Jurkat, Clone E6-1 (cell line): ENCODE measurements at regions not wholly inside any gene's neighbourhood (a gene's known extent, or its start where the extent isn't known, plus 50 kb on each side); places are given as distances from the start of the nearest gene placed in this dataset.
"Not testable (repeated sequence)": the region's sequence is repeated elsewhere in the genome, so short reads cannot be mapped to it uniquely, and the experiment has no call there.

Experiments
- DNase-seq: peaks from one replicate; pipeline ENCODE4 v3.0.0-alpha.2; 2011; ENCODE audit warnings: low read depth, low spot score
- H3K4me3 ChIP-seq: 2 replicates; pipeline ENCODE4 v1.5.1; 2011; ENCODE audit warnings: mild to moderate bottlenecking, low read length, control low read depth, moderate library complexity

DNA sequence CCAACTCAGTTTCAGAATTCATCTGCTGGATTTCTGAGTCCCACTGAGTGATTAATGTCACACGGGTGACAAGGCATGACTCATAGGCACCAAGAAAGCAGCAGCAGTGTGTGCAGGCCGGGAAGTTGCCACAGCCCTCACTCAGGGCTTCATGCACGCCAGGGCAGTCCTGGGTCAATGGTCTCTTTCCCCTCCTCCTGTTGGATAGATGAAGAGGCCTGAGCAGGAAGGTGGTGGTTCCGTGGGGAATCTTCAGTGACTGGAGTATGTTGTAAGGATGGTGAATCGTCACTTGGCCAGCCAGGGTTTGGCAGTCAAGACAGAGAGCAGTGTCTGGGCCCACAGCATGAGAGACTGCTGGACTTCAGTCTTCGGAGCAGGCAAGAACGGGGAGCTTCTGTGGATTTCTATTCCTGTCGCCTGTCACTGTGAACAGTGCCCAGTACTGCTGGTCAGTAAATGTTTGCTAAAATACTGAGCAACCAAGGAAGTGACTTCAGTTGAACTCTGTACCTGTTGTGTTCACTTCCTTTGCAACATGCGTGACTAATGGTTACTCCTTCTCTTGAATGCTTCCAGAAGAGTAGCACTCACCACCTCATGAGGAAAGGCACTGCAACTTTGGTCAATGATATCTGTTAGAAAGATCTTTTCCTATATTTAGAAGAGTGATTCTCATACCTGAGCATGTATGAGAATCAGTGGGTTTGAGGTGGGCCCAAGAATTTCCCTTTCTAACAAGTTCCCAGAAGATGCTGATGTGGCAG is 62.0 kb upstream of the CD93 start:
- no peak overlapping the region for H3K4me3 ChIP-seq
- no peak for DNase-seq

DNA sequence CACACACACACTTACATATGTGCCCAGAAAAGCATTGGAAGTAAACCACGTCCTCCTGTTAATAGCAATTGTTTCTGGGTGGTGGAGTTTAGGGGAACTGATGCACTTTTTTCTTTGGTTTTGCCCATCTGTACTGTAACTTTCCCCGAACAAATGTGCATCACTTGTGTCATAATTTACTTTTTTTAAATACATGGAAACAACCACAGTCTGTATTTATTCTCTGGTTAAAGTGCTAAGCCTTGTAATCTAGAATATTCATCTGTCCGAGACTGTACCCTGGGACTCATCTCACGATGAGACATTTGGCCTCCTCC is 61.5 kb upstream of the CD93 start:
- no peak overlapping the region for H3K4me3 ChIP-seq
- DNase-seq = no peak

DNA sequence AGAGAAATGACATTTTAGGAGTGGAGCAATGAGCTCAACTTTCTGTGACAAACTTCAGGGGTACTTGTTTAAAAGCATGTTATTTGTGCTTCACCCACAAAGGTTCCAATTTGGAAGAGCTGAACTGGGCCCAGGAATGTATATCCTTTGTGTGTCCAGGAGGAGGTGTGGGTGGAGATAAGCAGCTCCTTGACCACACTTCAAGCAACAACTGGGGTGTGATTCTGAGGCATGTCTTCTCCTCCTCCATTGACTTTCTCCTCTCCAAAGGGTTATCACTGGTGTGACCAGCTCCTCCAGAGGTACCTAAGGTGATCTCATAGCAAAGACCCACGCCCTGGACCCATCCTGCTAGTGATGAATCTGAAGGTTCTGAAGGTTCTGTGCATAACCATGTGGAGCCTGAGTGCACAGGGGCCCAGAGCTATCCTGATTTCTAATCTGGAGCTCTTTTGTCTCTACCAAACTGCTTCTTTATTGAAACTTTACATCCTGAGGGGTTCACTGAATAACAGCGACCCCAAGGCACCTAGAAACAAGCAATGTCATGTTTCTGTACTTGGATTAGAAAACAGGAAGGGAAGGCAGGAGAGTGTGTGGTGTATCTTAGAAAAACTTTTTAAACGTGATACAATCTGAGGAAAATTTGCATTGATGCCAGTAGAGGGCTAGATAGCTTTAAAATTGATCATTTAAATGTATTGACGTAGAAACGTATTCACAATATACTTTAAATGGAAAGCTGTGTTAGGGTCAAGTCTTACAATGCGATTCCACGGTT is 60.9 kb upstream of the CD93 start:
- no peak for DNase-seq
- H3K4me3 ChIP-seq = no peak overlapping the region

DNA sequence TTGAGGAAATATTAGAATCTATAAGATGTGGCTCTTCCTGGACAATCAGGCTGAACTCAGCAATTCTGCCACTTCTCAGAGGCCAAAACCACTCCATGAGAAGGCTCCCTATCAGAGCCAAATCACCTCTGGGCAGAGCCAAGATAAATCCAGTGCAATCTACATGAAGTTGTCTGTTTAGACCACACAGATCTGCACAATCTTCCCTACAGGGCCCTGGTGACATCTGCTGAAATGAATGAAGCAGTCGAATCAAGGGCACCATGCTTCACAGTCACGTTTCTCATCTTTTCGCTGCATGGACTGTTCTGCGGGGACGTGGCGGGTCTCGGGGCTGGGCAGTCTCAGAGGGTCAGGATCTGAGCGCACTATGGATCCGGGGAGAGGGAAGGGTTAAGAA is 60.1 kb upstream of the CD93 start:
- no peak for DNase-seq
- H3K4me3 ChIP-seq = no peak overlapping the region

DNA sequence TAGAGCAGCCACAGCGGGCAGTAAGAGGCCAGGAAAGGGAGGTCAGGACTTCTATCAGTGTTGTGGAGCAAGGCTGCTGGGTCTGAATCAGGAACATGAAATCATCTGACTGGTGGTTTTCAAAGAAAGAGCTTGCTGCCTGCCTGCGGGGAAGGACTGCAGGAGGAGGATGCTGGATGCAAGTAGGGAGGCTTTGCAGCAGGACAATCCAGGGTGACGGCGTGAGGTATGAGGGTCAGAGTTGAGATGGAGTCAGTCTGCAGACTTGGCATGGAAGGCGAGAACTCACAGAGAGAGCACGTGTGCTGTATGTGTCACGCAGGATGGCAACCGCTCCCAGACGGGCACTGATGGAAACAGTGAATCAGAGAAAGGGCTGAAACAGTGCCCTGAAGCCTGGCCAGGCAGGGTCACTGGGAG is 59.2 kb upstream of the CD93 start:
- DNase-seq = no peak

DNA sequence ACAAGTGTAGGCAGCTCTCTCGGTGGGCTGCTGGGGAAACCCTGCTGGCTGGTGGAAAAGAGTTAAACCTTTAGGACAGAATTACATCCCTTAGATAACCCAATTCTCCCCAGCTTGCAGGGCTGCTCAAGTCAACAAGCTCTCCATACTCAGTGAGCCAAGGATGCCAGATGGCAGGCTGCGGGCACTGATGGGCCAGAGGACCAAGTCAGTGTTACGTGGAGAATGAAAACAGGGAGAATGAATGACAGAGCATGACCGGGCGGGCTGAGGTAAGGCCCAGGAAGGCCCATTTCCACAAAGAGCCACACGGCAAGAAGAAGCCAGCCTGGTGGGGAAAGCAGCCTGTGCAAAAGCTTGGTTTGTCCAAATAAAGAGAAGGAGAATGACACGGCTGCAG is 58.7 kb upstream of the CD93 start:
- H3K4me3 ChIP-seq = no peak overlapping the region
- DNase-seq = no peak

More for the DNA sequence above, 59.2 kb upstream of the CD93 start:
- H3K4me3 ChIP-seq = no peak overlapping the region

GRCh38 chr20:23143986-23144690 is 58.0 kb upstream of the CD93 start:
- no peak for DNase-seq
- H3K4me3 ChIP-seq = no peak overlapping the region

- no peak for DNase-seq
- H3K4me3 ChIP-seq = no peak overlapping the region
These were observed 57.0 kb upstream of the CD93 start for GRCh38 chr20:23143098-23143497.

- H3K4me3 ChIP-seq = no peak overlapping the region
- no peak for DNase-seq
These were observed 56.3 kb upstream of the CD93 start for GRCh38 chr20:23142162-23143050.

DNA sequence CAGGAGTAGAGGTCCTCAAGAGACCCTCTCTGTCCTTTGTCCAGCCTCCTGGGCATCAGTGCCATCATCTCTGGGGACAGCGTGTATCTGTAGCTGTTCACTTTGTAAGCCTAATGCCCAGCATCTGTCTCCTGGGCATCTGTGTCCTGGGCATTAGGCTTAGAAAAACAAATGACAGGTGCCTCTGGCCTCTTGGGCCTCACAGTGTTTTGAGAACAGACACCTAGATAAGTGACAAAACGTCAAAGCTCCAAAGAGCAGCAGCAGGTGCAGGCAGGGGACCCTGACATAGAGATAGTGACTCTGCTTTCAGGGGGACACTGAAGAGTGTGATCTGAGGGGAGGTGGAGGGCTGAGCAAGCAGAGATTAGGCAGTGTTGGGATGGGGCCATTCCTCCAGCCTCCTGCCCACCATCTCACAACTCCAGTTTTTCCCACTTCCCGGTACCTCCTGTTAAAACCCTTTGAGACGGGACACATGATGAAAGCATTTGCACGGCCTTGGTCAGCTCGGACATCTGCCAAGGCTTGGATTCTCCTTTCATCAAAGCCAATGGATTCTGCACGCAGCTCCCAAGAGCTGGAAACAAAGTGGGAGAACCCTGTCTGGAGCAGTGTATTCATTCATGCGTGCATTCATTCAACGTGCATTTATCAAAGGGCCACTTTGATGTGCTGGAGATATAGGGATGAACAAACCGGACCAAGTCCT is 55.5 kb upstream of the CD93 start:
- H3K4me3 ChIP-seq = no peak overlapping the region
- no peak for DNase-seq

DNA sequence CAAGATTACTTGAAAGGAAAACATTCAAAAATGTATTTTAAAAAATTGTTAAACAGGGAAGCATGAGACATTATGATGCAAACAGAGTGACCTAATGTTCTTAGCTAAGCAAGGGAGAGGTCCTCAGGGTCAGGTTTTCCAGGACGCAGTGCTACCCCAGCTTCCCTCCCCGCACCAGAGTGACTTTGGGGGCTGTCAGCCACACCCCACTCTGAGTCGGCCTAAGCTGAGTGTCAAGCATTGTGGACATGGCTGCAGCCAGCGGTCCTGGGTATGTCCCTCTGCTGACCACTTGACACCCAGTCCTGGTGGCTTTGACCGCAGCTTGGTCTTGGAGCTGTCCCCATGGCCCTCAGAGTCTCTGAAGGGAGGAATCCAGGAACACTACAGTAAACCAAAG is 54.9 kb upstream of the CD93 start:
- DNase-seq = no peak
- H3K4me3 ChIP-seq = no peak overlapping the region

DNA sequence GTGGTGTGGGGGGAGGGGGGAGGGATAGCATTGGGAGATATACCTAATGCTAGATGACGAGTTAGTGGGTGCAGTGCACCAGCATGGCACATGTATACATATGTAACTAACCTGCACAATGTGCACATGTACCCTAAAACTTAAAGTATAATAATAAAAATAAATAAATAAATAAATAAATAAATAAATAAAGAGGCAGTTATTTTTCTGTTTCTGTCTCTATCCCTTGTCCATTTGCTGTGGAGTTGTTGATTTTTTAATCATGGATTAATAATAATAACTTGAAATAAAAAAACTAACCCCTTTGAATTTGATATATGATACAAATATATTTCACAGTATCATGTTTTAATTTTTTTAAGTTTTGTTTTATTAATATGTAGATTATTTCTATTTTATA is 53.9 kb upstream of the CD93 start:
- not testable (repeated sequence) for H3K4me3 ChIP-seq, DNase-seq

GRCh38 chr20:23139524-23139923 is 53.4 kb upstream of the CD93 start:
- no peak overlapping the region for H3K4me3 ChIP-seq
- no peak for DNase-seq

- no peak overlapping the region for H3K4me3 ChIP-seq
- no peak for DNase-seq
These were observed 52.6 kb upstream of the CD93 start for GRCh38 chr20:23138682-23139081.

DNA sequence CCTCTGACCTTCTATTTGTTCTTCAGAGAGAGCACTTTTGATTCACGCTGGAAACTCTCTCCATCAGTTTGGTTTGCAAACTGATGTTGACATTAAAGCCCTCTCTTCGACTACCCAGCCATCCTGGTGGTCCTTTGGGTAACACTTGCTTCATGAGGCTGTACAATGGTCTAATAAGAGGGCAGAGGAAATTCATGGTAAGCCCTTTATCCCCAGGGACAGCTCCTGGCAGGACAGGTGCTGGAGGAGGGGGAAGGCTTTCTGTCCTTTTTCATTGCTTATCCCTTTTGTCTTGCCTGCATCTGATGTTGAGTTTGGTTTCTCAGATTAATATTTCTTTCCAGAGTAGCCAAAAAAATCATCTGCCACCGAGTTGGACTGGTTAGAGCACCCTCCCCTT is 52.1 kb upstream of the CD93 start:
- no peak for DNase-seq

DNA sequence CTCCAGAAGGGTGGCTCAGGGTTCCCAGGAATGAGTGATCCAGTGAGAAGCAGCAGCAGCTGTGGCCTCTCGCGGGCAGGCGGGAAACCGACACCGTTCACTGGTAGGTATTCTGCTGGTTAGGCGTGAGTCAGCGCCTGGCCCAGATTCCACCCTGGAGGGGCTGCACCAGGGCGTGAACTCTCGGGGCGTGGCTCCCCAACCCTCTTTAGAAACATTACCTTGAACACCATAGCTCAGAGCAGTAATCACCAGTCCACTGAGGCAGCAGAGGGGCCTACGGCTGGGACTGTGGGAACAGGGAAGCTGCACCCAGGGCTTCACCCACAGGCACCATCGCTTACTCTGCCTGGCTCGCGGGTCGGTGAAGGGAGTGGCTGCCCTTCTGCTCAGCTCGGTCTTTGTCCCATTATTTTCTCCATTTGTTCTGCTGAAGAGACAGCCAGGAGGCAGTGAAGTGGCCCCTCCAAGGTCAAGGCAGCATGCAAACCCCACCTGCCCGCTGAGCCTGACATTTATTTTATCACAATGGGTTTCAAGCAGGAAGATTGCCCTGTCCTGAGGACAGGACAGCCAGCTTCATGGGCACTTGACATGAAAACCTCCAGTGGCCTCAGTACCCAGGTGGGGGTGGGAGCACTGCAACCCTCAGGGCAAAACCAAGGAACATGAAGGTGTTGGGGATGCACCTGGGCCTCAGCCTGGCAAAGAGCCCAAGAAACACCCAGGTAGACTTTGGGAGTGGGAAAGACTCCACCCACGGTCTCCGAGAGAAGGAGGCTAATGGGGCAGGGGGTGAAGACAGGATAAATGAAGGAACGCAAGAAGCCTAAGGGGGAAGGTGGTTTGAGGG is 51.0 kb upstream of the CD93 start:
- DNase-seq = no peak
- no peak overlapping the region for H3K4me3 ChIP-seq

More for the DNA sequence above, 52.1 kb upstream of the CD93 start:
- no peak overlapping the region for H3K4me3 ChIP-seq

DNA sequence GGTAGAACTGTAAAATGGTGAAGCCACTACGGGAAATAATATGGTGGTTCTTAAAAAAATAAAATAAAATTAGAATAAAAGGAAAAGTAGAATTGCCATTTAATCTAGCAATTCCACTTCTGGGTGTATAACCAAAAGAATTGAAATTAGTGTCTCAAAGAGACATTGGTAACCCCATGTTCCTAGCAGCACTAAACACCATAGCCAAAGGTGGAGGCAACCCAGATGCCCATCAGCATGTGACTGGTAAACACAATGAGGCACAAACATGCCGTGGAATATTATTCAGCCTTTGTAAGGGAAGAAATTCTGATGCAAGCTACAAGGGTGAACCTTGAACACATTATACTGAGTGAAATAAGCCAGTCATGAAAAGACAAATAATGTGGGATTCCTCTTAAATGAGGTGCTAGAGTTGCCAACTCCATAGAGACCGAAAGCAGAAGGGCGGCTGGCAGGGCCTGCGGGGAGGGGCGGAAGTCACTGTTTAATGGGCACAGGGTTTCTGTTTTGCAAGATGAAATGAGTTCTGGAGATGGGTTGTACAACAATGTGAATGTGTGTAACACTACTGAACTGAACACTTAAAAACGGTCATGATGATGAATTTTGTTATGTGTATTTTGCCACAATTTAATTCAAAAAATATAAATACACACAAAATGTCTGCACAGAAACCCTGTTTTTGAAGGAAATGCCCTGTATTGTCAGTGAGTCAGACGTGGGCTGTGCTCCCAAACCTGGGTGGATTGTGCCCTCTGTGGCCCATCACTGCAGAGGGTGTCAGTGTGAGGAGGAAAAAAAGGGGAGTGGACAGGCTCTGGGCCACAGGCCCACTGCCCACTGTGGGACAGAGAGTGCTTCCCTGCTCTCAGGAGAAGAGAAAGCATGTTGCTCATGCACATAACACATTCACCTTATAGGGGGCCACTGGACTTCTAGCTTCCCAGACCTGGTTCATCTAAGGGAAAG is 49.6 kb upstream of the CD93 start:
- no peak overlapping the region for H3K4me3 ChIP-seq
- DNase-seq = no peak
